ENCODE measurements at regions not wholly inside any gene's neighbourhood (a gene's known extent, or its start where the extent isn't known, plus 50 kb on each side); places are given as distances from the start of the nearest gene placed in this dataset.

DNA sequence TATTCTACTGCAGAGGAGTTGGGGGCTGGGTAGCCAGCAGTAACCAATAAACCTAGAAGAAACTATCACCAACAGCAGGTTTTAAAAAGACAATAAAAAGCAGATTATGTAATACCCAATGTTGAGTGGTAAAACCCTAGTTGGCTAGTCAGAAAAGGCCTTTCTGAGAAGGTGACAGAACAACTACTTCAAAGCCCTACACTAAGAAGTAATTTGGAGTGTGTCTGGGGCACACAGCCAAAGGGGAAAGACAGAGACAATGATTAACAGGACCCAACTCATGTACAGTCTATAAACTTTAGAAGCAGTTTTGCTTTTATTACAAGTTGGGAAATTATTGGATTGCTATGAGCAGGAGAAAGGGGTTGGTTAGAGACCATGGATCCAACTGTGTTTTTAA lies 77.2 kb upstream of the TMEM106B start:
- TF ChIP-seq, protein P1, sequence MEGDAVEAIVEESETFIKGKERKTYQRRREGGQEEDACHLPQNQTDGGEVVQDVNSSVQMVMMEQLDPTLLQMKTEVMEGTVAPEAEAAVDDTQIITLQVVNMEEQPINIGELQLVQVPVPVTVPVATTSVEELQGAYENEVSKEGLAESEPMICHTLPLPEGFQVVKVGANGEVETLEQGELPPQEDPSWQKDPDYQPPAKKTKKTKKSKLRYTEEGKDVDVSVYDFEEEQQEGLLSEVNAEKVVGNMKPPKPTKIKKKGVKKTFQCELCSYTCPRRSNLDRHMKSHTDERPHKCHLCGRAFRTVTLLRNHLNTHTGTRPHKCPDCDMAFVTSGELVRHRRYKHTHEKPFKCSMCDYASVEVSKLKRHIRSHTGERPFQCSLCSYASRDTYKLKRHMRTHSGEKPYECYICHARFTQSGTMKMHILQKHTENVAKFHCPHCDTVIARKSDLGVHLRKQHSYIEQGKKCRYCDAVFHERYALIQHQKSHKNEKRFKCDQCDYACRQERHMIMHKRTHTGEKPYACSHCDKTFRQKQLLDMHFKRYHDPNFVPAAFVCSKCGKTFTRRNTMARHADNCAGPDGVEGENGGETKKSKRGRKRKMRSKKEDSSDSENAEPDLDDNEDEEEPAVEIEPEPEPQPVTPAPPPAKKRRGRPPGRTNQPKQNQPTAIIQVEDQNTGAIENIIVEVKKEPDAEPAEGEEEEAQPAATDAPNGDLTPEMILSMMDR (IDR thresholded peaks at IDR 0.05; ENCODE audit: insufficient read depth, low read length), result no peak
- no peak for TF ChIP-seq SPI1 (IDR thresholded peaks at IDR 0.05; ENCODE audit: borderline replicate concordance, low read depth)
